ENCODE measurements at regions not wholly inside any gene's neighbourhood (a gene's known extent, or its start where the extent isn't known, plus 50 kb on each side); places are given as distances from the start of the nearest gene placed in this dataset.
"Not testable (repeated sequence)": the region's sequence is repeated elsewhere in the genome, so short reads cannot be mapped to it uniquely, and the experiment has no call there.

DNA sequence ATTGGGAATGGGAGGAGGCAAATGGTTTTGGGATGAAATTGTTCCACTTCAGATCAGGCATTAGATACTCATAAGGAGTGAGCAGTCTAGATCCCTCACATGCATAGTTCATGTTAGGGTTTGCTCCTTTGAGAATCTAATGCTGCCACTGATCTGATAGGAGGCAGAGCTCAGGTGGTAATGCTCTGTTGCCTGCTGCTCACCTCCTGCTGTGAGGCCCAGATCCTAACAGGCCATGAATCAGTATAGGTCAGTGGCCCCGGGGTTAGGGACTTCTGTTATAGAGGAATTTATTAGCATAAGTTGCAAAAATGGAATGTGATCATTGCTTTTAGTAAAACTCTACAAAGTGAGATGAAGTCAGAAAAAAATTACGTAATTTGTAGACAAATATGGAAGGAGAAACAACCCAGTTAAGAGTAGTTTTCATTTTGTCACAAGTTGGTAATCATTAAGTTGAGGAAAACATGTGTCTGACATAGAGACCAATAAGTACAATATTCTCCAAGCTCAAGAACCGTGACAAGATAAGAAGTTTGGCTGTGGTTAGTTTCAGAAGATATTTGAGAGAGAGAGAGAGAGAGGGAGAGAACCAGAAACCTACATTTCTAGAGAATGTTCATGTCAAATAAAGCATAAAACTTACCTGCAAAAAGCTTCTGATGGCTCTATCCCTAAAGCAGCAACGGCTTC, 689.7 kb upstream of the PRMT6 start:
- intact Hi-C loops (cut with DNase I; ENCODE audit: low total_unique reads), result no loop called here

DNA sequence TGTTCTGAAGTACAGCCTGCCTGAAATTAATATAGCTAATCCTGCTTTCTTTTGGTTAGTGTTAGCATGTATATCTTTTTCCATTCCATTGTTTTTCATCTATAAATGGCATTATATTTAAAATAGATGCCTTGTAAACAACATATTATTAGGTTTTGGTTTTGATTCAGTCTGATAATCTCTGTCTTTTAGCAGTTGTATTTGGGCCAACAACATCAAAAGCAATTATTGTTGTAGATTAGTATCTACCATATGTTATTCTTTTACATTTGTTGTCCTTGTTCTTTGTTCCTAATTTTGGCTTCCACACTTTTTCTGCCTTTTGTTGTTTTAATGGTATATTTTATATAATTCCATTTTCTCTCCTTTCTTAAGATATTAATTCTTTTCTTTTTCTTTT, 678.2 kb upstream of the PRMT6 start:
- intact Hi-C loops (cut with DNase I; ENCODE audit: low total_unique reads), result no loop called here
- H3K27me3 ChIP-seq (replicated peaks in 1 of 7), result no peaks in the 10 kb centered on the region
- no peak overlapping the region for H3K4me3 ChIP-seq
- H3K27ac ChIP-seq, result no peak overlapping the region
- peaks cover 0 to 8% (median 0%) of the 10 kb centered on the region in 8 donors for H3K9me3 ChIP-seq
- no peaks in the 10 kb centered on the region for H3K4me1 ChIP-seq
- DNase-seq, result no peak
- TF ChIP-seq POLR2A (IDR thresholded peaks at IDR 0.05) (no peak), POLR2AphosphoS5 (IDR thresholded peaks at IDR 0.05) (no peak)
- TF ChIP-seq, protein P1, sequence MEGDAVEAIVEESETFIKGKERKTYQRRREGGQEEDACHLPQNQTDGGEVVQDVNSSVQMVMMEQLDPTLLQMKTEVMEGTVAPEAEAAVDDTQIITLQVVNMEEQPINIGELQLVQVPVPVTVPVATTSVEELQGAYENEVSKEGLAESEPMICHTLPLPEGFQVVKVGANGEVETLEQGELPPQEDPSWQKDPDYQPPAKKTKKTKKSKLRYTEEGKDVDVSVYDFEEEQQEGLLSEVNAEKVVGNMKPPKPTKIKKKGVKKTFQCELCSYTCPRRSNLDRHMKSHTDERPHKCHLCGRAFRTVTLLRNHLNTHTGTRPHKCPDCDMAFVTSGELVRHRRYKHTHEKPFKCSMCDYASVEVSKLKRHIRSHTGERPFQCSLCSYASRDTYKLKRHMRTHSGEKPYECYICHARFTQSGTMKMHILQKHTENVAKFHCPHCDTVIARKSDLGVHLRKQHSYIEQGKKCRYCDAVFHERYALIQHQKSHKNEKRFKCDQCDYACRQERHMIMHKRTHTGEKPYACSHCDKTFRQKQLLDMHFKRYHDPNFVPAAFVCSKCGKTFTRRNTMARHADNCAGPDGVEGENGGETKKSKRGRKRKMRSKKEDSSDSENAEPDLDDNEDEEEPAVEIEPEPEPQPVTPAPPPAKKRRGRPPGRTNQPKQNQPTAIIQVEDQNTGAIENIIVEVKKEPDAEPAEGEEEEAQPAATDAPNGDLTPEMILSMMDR (IDR thresholded peaks at IDR 0.05 in 8 of 11, conservative IDR thresholded peaks at IDR 0.05 in 3 of 11), result no peak
- H3K36me3 ChIP-seq, result no peaks in the 10 kb centered on the region

More for the DNA sequence above, 689.7 kb upstream of the PRMT6 start:
- Histone ChIP-seq H3K4me1 (no peaks in the 10 kb centered on the region), H3K9me3 (peaks cover 0 to 13% (median 0%) of the 10 kb centered on the region in 8 donors), H3K27me3 (replicated peaks in 1 of 7) (no peaks in the 10 kb centered on the region), H3K27ac (no peak overlapping the region), H3K36me3 (no peaks in the 10 kb centered on the region), H3K4me3 (no peak overlapping the region)
- TF ChIP-seq POLR2AphosphoS5 (IDR thresholded peaks at IDR 0.05) (no peak), POLR2A (IDR thresholded peaks at IDR 0.05) (no peak)
- TF ChIP-seq, protein P1 (IDR thresholded peaks at IDR 0.05 in 8 of 11, conservative IDR thresholded peaks at IDR 0.05 in 3 of 11), result no peak
- WGBS, 5 donors, result 57 to 69% (median 60%) methylated on average over 4 of the region's 4 CpGs
- no peak for DNase-seq

DNA sequence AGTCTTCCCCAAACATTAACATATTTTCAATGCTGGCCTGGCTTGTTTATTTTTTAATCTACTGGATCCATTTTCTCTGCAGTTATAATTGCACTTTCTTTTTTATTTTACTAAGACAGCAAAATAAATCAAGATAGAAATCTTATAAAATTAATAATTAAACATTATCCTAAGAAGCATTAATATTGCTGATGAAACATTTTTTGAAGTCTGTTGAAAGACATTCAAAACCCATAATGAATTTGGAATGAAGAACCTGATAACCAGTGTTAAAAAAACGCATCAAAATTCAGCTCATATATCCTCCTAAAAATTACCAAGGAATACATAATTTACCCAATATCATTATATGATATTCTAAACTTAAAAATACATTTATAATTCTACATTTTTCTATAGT, 675.7 kb upstream of the PRMT6 start:
- WGBS, 5 donors, result 57 to 88% (median 77%) methylated on average over 1 of the region's 1 CpG
- TF ChIP-seq POLR2A (IDR thresholded peaks at IDR 0.05), result no peak
- TF ChIP-seq, protein P1 (IDR thresholded peaks at IDR 0.05 in 8 of 11, conservative IDR thresholded peaks at IDR 0.05 in 3 of 11), result no peak
- TF ChIP-seq POLR2AphosphoS5 (IDR thresholded peaks at IDR 0.05), result no peak
- intact Hi-C loops (cut with DNase I; ENCODE audit: low total_unique reads), result no loop called here
- Histone ChIP-seq H3K27me3 (replicated peaks in 1 of 7) (no peaks in the 10 kb centered on the region), H3K4me3 (no peak overlapping the region), H3K4me1 (no peaks in the 10 kb centered on the region), H3K9me3 (peaks cover 0 to 4% (median 0%) of the 10 kb centered on the region in 8 donors), H3K36me3 (no peaks in the 10 kb centered on the region), H3K27ac (no peak overlapping the region)
- no peak for DNase-seq

DNA sequence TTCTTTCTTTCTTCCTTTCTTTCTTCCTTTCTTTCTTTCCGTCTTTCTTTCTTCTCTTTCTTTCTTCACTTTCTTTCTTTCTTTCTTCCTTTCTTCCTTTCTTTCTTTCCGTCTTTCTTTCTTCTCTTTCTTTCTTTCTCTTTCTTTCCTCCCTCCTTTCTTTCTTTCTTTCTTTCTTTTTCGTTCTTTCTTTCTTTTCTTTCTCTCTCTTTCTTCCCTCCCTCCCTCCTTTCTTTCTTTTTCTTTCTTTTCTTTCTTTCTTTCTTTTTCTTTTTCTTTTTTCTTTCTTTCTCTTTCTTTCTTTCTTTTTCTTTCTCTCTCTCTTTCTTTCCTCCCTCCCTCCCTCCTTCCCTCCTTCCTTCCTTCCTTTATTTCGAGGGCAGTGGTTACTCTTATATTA, 667.3 kb upstream of the PRMT6 start:
- H3K27ac ChIP-seq; intact Hi-C loops (cut with DNase I; ENCODE audit: low total_unique reads); H3K4me3 ChIP-seq; H3K36me3 ChIP-seq; DNase-seq; H3K27me3 ChIP-seq (replicated peaks in 1 of 7); H3K9me3 ChIP-seq; H3K4me1 ChIP-seq: not testable (repeated sequence)
- WGBS, 5 donors, result 61 to 74% (median 65%) methylated on average over 4 of the region's 4 CpGs
